NCI-H1694 (cell line): ENCODE measurements at regions not wholly inside any gene's neighbourhood (a gene's known extent, or its start where the extent isn't known, plus 50 kb on each side); places are given as distances from the start of the nearest gene placed in this dataset.

Source experiments
- DNase-seq: peaks from one replicate; lab custom pipeline; 2025; lab: John Stamatoyannopoulos, UW

- no peak for DNase-seq
Observed at GRCh38 chr4:162732876-162733275, 433.8 kb downstream of the NAF1 start.

GRCh38 chr4:162727766-162728165, 438.9 kb downstream of the NAF1 start:
- DNase-seq, result no peak

GRCh38 chr4:162727232-162727631, 439.5 kb downstream of the NAF1 start:
- DNase-seq, result no peak

- no peak for DNase-seq
Observed at GRCh38 chr4:162715401-162715800, 451.3 kb downstream of the NAF1 start.

- DNase-seq, result no peak
Observed at GRCh38 chr4:162707962-162708361, 458.7 kb downstream of the NAF1 start.

GRCh38 chr4:162706632-162707031, 460.1 kb downstream of the NAF1 start:
- no peak for DNase-seq

- no peak for DNase-seq
Observed at GRCh38 chr4:162706051-162706450, 460.6 kb downstream of the NAF1 start.

- DNase-seq, result no peak
Observed at GRCh38 chr4:162705130-162705803, 461.4 kb downstream of the NAF1 start.

- DNase-seq, result no peak
Observed at GRCh38 chr4:162700815-162701361, 465.8 kb downstream of the NAF1 start.

GRCh38 chr4:162700358-162700757, 466.3 kb downstream of the NAF1 start:
- no peak for DNase-seq

GRCh38 chr4:162699629-162700028, 467.1 kb downstream of the NAF1 start:
- DNase-seq, result no peak

GRCh38 chr4:162685410-162685809, 481.3 kb downstream of the NAF1 start:
- DNase-seq, result no peak

- no peak for DNase-seq
Observed at GRCh38 chr4:162684998-162685397, 481.7 kb downstream of the NAF1 start.

GRCh38 chr4:162684371-162684700, 482.4 kb downstream of the NAF1 start:
- no peak for DNase-seq

GRCh38 chr4:162683659-162684370, 482.9 kb downstream of the NAF1 start:
- DNase-seq, result no peak

- no peak for DNase-seq
Observed at GRCh38 chr4:162682651-162683050, 484.0 kb downstream of the NAF1 start.

GRCh38 chr4:162681212-162681611, 485.5 kb downstream of the NAF1 start:
- no peak for DNase-seq

GRCh38 chr4:162675661-162676060, 491.0 kb downstream of the NAF1 start:
- DNase-seq, result no peak

GRCh38 chr4:162661913-162662312, 498.1 kb upstream of the FSTL5 start:
- DNase-seq, result no peak

- DNase-seq, result no peak
Observed at GRCh38 chr4:162659716-162660115, 495.9 kb upstream of the FSTL5 start.

GRCh38 chr4:162657966-162658365, 494.2 kb upstream of the FSTL5 start:
- DNase-seq, result no peak

GRCh38 chr4:162650166-162650565, 486.4 kb upstream of the FSTL5 start:
- DNase-seq, result no peak

- DNase-seq, result no peak
Observed at GRCh38 chr4:162645381-162645780, 481.6 kb upstream of the FSTL5 start.

GRCh38 chr4:162644346-162644745, 480.5 kb upstream of the FSTL5 start:
- no peak for DNase-seq
